Nephron (organoid): ENCODE measurements at regions not wholly inside any gene's neighbourhood (a gene's known extent, or its start where the extent isn't known, plus 50 kb on each side); places are given as distances from the start of the nearest gene placed in this dataset.
"Not testable (repeated sequence)": the region's sequence is repeated elsewhere in the genome, so short reads cannot be mapped to it uniquely, and the experiment has no call there.

Experiments used
- H3K27ac Mint-ChIP-seq, 3 experiments: 2 replicates each; pipeline ENCODE4 v1.8.0; 2020; ENCODE audit warnings: mixed read lengths in 3 of 3, mild to moderate bottlenecking in 2 of 3, moderate library complexity in 1 of 3
- H3K27me3 Mint-ChIP-seq: 2 replicates; pipeline ENCODE4 v1.8.0; 2021; ENCODE audit warnings: low read depth, mild to moderate bottlenecking, moderate library complexity, mixed read lengths
- H3K36me3 Mint-ChIP-seq: 2 replicates; pipeline ENCODE4 v1.8.0; 2020; ENCODE audit warnings: low read depth, mixed read lengths
- H3K4me1 Mint-ChIP-seq: 2 replicates; pipeline ENCODE4 v1.8.0; 2020; ENCODE audit warnings: mixed read lengths
- H3K4me3 Mint-ChIP-seq, 3 experiments: 2 replicates each; pipeline ENCODE4 v1.8.0; 2020; ENCODE audit warnings: mild to moderate bottlenecking in 3 of 3, mixed read lengths in 3 of 3, moderate library complexity in 2 of 3
- H3K9me3 Mint-ChIP-seq: 2 replicates; pipeline ENCODE4 v1.8.0; 2020; ENCODE audit warnings: mixed read lengths
- TF ChIP-seq, protein P1 (sequence below), 3 experiments: fragments of 200-600 bp; sonication (generic); IDR thresholded peaks; one replicate each; pipeline ENCODE4 v1.5.0; 2021; ENCODE audit warnings: antibody characterized with exemption in 3 of 3; ENCODE audit not compliant: unreplicated experiment in 3 of 3

DNA sequence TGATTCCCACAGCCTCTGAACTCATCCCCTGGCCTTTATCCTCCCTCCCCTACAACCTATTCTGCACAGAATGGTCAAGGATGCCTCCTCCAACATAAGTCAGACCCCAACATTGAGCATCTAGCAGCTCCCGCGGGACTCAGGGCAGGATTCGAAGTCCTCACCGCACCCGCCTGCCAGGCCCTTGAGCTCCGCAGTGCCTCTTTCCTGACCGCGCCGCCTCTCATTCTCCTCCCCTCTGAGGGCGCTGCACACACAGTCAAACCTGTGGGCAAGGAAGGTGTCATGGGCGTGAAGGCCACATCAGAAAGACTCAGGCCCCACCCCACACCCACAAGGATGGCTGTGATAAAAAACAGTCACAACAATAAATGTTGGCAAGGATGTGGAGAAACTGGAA is 84.1 kb downstream of the CPZ start:
- H3K27ac Mint-ChIP-seq: no peak overlapping the region
- TF ChIP-seq, protein P1, sequence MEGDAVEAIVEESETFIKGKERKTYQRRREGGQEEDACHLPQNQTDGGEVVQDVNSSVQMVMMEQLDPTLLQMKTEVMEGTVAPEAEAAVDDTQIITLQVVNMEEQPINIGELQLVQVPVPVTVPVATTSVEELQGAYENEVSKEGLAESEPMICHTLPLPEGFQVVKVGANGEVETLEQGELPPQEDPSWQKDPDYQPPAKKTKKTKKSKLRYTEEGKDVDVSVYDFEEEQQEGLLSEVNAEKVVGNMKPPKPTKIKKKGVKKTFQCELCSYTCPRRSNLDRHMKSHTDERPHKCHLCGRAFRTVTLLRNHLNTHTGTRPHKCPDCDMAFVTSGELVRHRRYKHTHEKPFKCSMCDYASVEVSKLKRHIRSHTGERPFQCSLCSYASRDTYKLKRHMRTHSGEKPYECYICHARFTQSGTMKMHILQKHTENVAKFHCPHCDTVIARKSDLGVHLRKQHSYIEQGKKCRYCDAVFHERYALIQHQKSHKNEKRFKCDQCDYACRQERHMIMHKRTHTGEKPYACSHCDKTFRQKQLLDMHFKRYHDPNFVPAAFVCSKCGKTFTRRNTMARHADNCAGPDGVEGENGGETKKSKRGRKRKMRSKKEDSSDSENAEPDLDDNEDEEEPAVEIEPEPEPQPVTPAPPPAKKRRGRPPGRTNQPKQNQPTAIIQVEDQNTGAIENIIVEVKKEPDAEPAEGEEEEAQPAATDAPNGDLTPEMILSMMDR (IDR thresholded peaks at IDR 0.05; ENCODE audit: unreplicated experiment in 3 of 3): no peak
- H3K4me3 Mint-ChIP-seq: no peak overlapping the region
- H3K36me3 Mint-ChIP-seq: no peaks in the 10 kb centered on the region
- H3K4me1 Mint-ChIP-seq: no peaks in the 10 kb centered on the region
- H3K9me3 Mint-ChIP-seq: no peaks in the 10 kb centered on the region
- peaks cover 73% of the 10 kb centered on the region for H3K27me3 Mint-ChIP-seq

DNA sequence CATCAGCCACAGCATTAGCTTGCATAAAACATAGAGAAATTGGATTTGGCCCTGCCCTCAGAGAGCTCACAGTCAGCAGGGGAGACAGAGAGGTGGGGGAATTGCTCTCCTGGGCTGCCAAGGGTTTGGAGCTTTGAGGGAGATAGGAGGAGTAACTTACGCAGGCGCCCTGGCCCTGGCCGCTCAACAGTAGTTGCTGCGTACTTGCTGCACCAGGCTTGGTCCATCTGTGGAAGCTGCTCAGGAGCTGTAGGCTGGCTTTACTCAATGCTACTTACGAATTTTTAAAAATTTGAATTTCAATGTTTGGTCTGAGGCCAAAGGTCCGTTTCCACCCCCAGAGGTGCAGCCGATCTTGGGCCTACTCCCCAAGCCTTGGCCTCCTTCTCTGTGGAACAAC is 83.3 kb downstream of the CPZ start:
- Mint-ChIP-seq H3K36me3 (no peaks in the 10 kb centered on the region), H3K27ac (no peak overlapping the region), H3K27me3 (peaks cover 73% of the 10 kb centered on the region), H3K4me1 (no peaks in the 10 kb centered on the region), H3K9me3 (no peaks in the 10 kb centered on the region), H3K4me3 (no peak overlapping the region)
- TF ChIP-seq, protein P1 (IDR thresholded peaks at IDR 0.05; ENCODE audit: unreplicated experiment in 3 of 3): no peak

DNA sequence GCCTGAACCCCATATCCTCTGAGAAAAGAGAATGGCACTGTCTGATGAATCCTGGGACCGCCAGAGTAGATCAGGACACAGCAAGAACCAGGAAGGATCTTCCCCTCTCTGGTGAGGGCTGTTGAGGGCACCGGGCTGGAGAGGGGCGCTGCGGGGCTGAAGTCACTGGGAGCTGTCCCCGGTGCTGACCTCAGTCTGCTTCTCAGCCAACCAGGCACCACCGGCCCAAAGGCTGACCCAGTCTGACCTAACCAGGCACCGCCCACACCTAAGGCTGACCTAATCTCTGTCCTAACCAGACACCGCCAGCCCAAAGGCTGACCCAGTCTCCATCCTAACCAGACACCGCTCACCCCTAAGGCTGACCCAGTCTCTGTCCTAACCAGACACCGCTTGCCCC is 82.8 kb downstream of the CPZ start:
- Mint-ChIP-seq H3K4me3 (no peak overlapping the region), H3K27me3 (peaks cover 72% of the 10 kb centered on the region), H3K36me3 (no peaks in the 10 kb centered on the region), H3K4me1 (no peaks in the 10 kb centered on the region), H3K9me3 (no peaks in the 10 kb centered on the region), H3K27ac (no peak overlapping the region)
- TF ChIP-seq, protein P1 (IDR thresholded peaks at IDR 0.05; ENCODE audit: unreplicated experiment in 3 of 3): no peak

DNA sequence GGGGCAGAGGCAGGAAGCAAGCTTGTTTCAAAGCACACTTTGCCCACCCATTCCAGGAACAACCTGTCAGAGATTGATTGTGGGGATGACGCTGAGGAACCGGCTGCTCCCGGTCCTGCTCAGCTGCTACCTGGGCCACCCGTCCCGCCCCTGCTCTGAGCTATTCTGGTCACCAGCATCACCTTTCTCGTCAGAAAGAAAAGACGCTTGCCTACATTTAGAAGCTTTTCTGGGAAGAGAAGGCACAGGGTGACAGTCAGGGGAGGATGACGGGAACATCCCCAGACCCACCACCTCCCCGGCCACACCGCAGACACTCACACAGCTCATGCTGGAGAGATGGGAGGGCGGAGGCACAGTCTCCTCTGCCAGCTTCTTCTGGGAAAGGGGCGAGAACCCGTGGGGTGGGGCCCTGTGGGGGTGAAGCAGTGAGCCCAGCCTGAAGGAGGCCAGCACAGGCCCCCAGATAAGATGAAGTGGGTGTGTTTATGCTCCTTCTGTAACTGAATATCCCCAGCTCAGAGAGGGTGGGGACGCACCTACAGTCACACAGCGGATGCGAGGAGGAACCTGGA is 81.8 kb downstream of the CPZ start:
- Mint-ChIP-seq H3K4me3 (no peak overlapping the region), H3K27me3 (peaks cover 70% of the 10 kb centered on the region), H3K27ac (no peak overlapping the region), H3K9me3 (no peaks in the 10 kb centered on the region), H3K4me1 (no peaks in the 10 kb centered on the region), H3K36me3 (no peaks in the 10 kb centered on the region)
- TF ChIP-seq, protein P1 (IDR thresholded peaks at IDR 0.05; ENCODE audit: unreplicated experiment in 3 of 3): no peak

DNA sequence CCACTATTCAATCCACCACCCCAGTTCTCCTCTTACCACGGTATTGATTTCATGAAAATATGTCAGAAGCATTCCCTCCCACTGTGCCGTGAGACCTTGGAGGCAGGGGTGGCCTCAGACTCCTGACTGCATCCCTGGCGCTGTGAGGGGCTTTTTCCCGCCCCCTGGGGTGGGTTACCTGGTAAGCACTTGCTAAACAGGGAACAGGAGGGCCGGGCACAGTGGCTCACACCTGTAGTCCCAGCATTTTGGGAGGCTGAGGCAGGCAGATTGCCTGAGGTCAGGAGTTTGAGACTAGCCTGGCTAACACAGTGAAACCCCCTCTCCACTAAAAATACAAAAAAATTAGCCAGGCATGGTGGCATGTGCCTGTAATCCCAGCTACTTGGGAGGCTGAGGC is 80.5 kb downstream of the CPZ start:
- H3K27ac Mint-ChIP-seq, H3K4me3 Mint-ChIP-seq, H3K9me3 Mint-ChIP-seq: not testable (repeated sequence)

DNA sequence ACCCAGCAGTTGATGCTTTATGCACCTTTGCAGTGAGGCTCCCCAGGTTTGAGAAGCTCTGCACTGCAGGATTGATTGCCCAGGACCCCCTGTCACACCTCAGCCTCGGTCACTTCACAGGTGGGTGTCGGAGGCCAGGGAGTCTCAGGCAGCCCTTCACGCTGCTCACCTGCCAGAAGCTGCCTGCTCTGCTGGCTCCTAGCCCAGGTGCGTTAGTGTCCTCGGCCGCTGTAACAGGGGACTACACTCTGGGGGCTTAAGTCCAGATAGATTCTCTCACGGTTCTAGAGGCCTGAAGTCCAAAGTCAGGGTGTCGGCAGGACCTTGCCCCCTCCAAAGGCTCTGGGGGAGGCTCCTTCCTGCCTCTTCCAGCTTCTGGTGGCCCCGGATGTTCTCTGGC is 79.9 kb downstream of the CPZ start:
- no peak overlapping the region for H3K4me3 Mint-ChIP-seq

More for the DNA sequence above, 80.5 kb downstream of the CPZ start:
- H3K4me1 Mint-ChIP-seq, H3K36me3 Mint-ChIP-seq: not testable (repeated sequence)
- peaks cover 69% of the 10 kb centered on the region for H3K27me3 Mint-ChIP-seq

More for the DNA sequence above, 79.9 kb downstream of the CPZ start:
- Mint-ChIP-seq H3K36me3 (no peaks in the 10 kb centered on the region), H3K27ac (no peak overlapping the region), H3K4me1 (no peaks in the 10 kb centered on the region), H3K27me3 (peaks cover 67% of the 10 kb centered on the region), H3K9me3 (peaks cover 3% of the 10 kb centered on the region)
- TF ChIP-seq, protein P1 (IDR thresholded peaks at IDR 0.05; ENCODE audit: unreplicated experiment in 3 of 3): no peak
